Cardiac septum (tissue), 1 donor: ENCODE measurements at regions not wholly inside any gene's neighbourhood (a gene's known extent, or its start where the extent isn't known, plus 50 kb on each side); places are given as distances from the start of the nearest gene placed in this dataset.

ENCODE experiments used
- DNase-seq: peaks from one replicate; pipeline ENCODE4 v3.0.0-alpha.2; 2020; ENCODE audit warnings: low spot score
- intact Hi-C: fragments of 100-400 bp; cut with DNase I; formaldehyde crosslinking; loops from one replicate; pipeline ENCODE4 v1.14.0; 2022
- donor health status: DM: no; HTN: no; CAD: no.

DNA sequence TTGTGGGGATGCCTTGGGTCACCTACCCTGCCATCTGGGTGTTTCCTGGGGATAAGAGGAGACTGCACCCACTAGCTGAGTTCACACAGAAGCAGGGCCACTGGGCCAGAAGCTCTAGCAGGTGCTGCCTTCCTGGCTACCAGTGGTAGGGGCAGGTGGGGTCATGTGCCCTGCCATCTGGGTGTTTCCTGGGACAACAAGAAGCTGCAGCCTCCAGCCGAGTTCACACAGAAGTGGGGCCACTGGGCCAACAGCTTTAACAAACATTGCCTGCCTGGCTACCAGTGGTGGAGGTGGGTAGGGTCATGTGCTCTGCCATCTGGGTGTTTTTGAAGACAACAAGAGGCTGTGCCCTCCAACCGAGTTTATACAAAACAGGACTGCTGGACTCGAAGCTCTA lies 282.2 kb upstream of the SYT4 start:
- DNase-seq, result no peak
- intact Hi-C loops, result no loop called here

DNA sequence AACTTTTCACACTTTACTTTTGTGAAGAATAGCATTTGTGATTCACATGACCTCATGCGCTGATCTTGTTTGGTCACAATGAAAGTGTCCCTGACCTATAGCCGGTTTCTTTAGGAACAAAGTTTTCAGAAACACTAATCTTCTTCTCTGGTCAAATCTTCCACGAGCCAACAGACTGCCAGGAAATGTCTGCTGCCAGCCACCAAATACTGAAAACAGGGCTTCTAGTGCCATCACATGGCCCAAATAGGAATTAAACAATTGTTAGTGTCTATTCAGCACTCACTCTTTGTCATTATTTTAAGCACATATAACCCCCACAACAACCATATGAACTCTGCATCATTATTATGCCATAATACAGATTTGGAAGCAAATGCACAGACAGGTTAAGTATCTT lies 286.5 kb upstream of the SYT4 start:
- DNase-seq, result no peak
- intact Hi-C loops, result loop anchor here (10.0 kb wide), 2 partner anchors 1259 to 1509 kb away; no protein-coding TSS in a partner anchor

GRCh38 chr18:43570593-43570992 lies 293.3 kb upstream of the SYT4 start:
- intact Hi-C loops, result no loop called here
- no peak for DNase-seq

- no peak for DNase-seq
- intact Hi-C loops, result no loop called here
These were observed 293.9 kb upstream of the SYT4 start for GRCh38 chr18:43571078-43571689.

- intact Hi-C loops, result no loop called here
- DNase-seq, result no peak
These were observed 294.9 kb upstream of the SYT4 start for GRCh38 chr18:43572163-43572562.

DNA sequence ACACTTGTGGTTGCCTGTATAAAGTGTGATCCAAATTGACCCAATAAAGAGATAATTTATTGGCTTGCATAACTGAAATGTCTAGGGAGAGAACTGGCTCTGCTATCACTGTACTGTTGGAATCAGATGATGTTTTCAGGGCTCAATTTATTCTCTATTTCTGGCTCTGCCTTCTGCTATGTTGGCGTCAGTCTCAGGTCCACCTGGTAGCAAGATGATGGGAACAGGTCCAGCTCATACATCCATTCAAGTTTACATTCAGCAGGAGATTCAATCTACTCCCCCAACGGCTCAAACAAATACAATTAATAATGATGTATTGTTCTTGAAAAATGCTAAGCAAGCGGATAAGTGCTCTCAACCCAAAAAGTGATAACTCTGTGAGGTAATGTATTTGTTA lies 297.7 kb upstream of the SYT4 start:
- intact Hi-C loops, result no loop called here
- DNase-seq, result no peak

DNA sequence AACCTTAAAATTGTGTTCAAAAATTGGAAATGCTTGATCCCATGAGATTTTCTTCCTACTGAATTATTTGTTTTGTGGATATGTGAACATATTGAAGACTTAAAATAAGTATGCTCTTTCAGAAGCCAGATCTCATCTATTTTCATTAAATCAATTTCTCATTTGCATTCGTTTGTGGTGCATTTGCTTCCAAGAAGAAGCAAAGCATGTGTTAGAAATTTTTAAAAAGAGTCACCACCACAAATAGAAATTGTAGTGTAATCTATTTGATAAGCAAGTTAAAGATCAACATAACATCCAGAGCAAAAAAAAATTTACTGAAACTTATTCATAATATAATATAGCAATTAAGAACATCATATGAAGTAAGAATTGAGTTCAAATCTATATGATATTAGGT lies 300.9 kb upstream of the SYT4 start:
- intact Hi-C loops, result no loop called here
- no peak for DNase-seq

GRCh38 chr18:43578706-43579105 lies 301.4 kb upstream of the SYT4 start:
- intact Hi-C loops, result no loop called here
- no peak for DNase-seq

DNA sequence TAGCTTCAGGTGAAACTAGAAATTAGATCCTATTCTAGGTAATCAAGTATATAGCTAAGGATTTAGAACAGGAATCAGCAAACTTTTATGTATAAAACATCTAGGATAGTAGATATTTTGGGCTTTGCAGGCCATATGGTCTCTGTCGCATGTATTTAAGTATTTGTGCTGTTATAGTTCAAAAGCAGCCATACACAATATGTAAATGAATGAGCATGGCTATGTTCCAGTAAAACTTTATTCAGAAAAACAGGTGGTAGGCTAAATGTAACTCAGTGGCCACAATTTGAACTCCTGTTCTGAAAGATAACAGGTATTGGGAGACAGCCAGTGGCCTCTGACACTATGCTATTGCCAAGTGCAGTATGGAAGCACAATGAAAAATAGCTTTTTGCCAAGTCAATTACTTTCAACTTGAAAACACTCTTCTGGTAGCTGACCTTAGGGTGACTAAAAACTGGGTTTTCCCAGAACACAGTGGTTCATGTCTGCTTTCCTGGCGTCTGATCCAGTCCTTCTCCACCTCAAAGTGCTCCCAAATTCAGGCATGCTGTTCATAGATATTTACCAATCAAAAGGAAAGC lies 304.7 kb upstream of the SYT4 start:
- intact Hi-C loops, result no loop called here
- DNase-seq, result no peak

GRCh38 chr18:43587538-43588153 lies 310.4 kb upstream of the SYT4 start:
- DNase-seq, result no peak
- intact Hi-C loops, result no loop called here

GRCh38 chr18:43588838-43589237 lies 311.5 kb upstream of the SYT4 start:
- DNase-seq, result no peak
- intact Hi-C loops, result no loop called here

GRCh38 chr18:43589611-43590151 lies 312.4 kb upstream of the SYT4 start:
- DNase-seq, result no peak
- intact Hi-C loops, result no loop called here

- intact Hi-C loops, result no loop called here
- no peak for DNase-seq
These were observed 313.1 kb upstream of the SYT4 start for GRCh38 chr18:43590182-43590903.

DNA sequence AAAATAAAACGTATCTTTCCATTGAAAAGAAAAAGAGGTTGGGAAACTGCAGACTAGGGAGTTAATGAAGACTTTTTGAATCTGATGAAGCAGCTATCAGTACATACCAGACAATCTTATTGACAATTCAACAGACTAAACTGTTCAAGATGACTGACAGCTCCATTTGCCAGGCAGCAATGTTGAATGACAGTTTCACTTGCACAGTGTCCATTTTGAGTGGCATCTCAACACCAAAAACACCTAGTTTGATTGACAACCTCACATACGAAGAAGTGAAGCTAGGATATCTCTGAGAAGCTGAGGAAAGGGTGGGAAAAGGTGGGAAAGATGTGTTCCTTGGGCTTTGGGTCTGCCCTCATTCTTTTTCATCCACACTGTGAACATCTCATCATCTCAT lies 315.0 kb upstream of the SYT4 start:
- intact Hi-C loops, result no loop called here

DNA sequence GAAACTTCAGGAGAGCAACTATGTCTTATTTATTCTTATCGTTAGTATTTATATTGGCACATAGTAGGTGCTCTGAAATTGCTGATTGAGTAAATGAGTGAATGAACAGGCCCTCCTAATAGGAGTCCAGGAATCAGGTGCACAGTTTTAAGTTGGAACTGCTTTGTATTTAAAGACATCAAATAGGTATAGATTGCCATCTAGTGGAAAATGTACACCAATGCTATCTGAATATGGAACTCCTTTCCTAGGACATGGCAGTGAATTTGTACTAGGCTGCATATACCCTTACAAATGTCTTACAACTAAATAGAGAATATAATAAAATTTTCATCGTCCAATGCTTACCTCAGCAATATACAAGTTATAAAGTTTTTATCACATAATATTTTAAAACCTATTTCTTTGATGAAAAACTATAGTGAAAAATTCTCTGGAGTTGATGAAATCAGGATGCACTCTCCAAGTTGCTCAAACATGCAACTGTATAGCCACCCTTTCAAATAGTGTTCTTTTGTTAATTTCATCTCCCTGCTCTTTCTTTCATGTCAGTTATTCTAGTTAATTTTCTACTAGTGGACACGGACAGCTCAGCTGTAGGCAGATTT lies 318.9 kb upstream of the SYT4 start:
- DNase-seq, result no peak
- intact Hi-C loops, result no loop called here

More for the DNA sequence above, 315.0 kb upstream of the SYT4 start:
- DNase-seq, result no peak

- intact Hi-C loops, result no loop called here
- no peak for DNase-seq
These were observed 324.1 kb upstream of the SYT4 start for GRCh38 chr18:43601432-43601831.

DNA sequence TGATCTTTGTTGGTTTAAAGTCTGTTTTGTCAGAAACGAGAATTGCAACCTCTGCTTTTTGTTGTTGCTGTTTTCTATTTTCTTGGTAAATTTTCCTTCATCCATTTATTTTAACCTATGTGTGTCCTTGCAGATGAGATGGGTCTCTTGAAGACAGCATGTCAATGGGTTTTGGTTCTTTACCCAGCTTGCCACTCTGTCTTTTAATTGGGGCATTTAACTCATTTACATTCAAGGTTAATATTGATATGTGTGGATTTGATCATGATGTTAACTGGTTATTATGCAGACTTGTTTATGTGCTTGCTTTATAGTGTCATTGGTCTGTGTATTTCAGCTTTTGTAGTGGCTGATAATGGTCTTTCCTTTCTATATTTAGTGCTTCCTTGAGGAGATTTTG lies 327.9 kb upstream of the SYT4 start:
- DNase-seq, result no peak
- intact Hi-C loops, result no loop called here

DNA sequence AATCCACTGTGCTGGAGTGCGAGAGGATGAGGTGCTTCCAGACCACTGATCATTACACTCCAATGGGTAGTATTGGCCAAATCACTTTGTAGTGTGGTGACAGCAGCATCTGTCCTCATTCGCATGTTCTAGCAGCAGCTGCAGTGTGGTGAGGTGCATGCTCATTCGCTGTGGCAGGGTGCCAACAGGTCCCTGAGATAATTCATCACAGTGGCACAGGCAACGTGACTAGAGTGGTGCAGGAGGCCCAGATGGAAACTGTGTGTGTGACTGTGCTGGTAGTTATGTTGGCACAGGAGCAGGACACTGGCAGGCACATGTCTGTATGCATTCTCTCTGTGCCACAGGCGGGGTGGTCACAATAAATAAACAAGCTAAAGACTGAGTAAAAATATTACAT lies 329.5 kb upstream of the SYT4 start:
- no peak for DNase-seq
- intact Hi-C loops, result no loop called here

DNA sequence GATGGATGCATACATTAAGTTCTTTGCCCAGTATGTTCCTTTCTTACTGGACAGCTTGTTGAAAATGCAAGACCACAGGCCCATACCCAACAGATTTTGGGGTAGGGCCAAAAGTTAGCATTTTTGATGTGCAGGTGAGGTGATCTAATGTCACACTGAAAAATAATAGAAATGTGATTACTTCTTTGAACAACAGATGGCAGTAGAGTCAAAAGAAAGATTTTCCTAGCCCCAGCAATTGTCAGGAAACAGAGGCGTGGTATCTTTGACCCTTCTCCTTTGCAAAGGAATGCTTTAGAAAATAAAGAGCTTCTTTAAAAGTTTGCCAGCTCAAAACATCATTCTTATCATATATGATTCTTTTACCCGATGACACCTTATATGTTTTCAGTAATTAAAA lies 343.6 kb upstream of the SYT4 start:
- no peak for DNase-seq
- intact Hi-C loops, result loop anchor here (10.0 kb wide), 1 partner anchor 1764 kb away; no protein-coding TSS in a partner anchor

DNA sequence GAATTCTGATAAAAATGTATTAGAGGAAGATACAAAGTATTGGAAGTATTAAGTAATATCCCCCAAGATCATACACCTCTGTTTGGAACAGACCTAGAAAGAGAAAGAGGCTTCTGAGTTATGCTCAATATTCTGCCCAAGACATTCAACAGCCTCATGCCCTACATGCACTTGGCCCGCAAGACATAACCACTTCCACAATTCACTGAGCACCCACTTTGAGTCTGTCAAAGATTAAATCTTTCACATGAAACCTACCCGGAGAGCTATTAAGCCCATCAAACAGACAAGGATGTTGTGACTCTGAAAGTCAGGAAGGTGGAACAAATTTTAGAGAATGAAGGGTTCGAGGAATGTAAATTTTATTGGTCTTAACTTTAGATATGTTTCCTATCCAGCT lies 344.7 kb upstream of the SYT4 start:
- no peak for DNase-seq
- intact Hi-C loops, result loop anchor here (10.0 kb wide), 1 partner anchor 1763 kb away; no protein-coding TSS in a partner anchor
